Activated naive CD4-positive, alpha-beta T cell treated with anti-CD3 and anti-CD28 coated beads, Interleukin-2, amount 50 U/mL, for 72 hours (primary cell): ENCODE measurements at regions not wholly inside any gene's neighbourhood (a gene's known extent, or its start where the extent isn't known, plus 50 kb on each side); places are given as distances from the start of the nearest gene placed in this dataset.
"Not testable (repeated sequence)": the region's sequence is repeated elsewhere in the genome, so short reads cannot be mapped to it uniquely, and the experiment has no call there.

Experiments
- ATAC-seq, 2 donors: fragments of 150-1000 bp; cut with Tn5 transposase; 2 replicates each; pipeline ENCODE4 v1.10.0; 2021; ENCODE audit warnings: mild to moderate bottlenecking in 2 of 2, moderate library complexity in 2 of 2
- DNase-seq, 2 donors: peaks; one replicate each; pipeline ENCODE4 v3.0.0; 2021 to 2022; ENCODE audit warnings: low spot score in 2 of 2
- H3K27ac Mint-ChIP-seq, 2 donors: one replicate each; pipeline ENCODE4 v1.8.0; 2022; ENCODE audit warnings: mild to moderate bottlenecking in 2 of 2, mixed read lengths in 2 of 2
- H3K36me3 Mint-ChIP-seq, 2 donors: one replicate each; pipeline ENCODE4 v1.8.0; 2022; ENCODE audit warnings: mixed read lengths in 2 of 2
- H3K9me3 Mint-ChIP-seq, 2 donors: one replicate each; pipeline ENCODE4 v1.8.0; 2022; ENCODE audit warnings: mixed read lengths in 2 of 2

- ATAC-seq, DNase-seq, H3K27ac Mint-ChIP-seq, H3K36me3 Mint-ChIP-seq, H3K9me3 Mint-ChIP-seq: not testable (repeated sequence)
These were observed 150.9 kb upstream of the DTNBP1 start for GRCh38 chr6:15813698-15814097.

GRCh38 chr6:15811107-15811506, 148.3 kb upstream of the DTNBP1 start:
- Mint-ChIP-seq H3K36me3 (peaks cover 0 to 5% of the 10 kb centered on the region in 2 donors), H3K27ac (no peak overlapping the region), H3K9me3 (peaks cover 4% of the 10 kb centered on the region in 2 donors)
- ATAC-seq = no peak
- DNase-seq = no peak

- ATAC-seq (no peak), DNase-seq (no peak)
- H3K27ac Mint-ChIP-seq = no peak overlapping the region
- H3K36me3 Mint-ChIP-seq = peaks cover 0 to 5% of the 10 kb centered on the region in 2 donors
- H3K9me3 Mint-ChIP-seq = peaks cover 4% of the 10 kb centered on the region in 2 donors
These were observed 147.8 kb upstream of the DTNBP1 start for GRCh38 chr6:15810618-15811017.

- H3K36me3 Mint-ChIP-seq = peaks cover 0 to 5% of the 10 kb centered on the region in 2 donors
- no peak overlapping the region for H3K27ac Mint-ChIP-seq
- DNase-seq (no peak), ATAC-seq (no peak)
- H3K9me3 Mint-ChIP-seq = peaks cover 4% of the 10 kb centered on the region in 2 donors
These were observed 146.5 kb upstream of the DTNBP1 start for GRCh38 chr6:15809367-15809766.

- Mint-ChIP-seq H3K27ac (no peak overlapping the region), H3K9me3 (peaks cover 2 to 4% of the 10 kb centered on the region in 2 donors), H3K36me3 (peaks cover 0 to 5% of the 10 kb centered on the region in 2 donors)
- ATAC-seq (no peak), DNase-seq (no peak)
These were observed 141.6 kb upstream of the DTNBP1 start for GRCh38 chr6:15804164-15805154.

- DNase-seq = no peak
These were observed 139.6 kb upstream of the DTNBP1 start for GRCh38 chr6:15802466-15802865.

GRCh38 chr6:15801912-15802311, 139.1 kb upstream of the DTNBP1 start:
- H3K9me3 Mint-ChIP-seq = peaks cover 12 to 15% of the 10 kb centered on the region in 2 donors
- no peak for DNase-seq
- H3K27ac Mint-ChIP-seq = no peak overlapping the region
- peaks cover 10 to 12% of the 10 kb centered on the region in 2 donors for H3K36me3 Mint-ChIP-seq
- ATAC-seq = no peak

More at GRCh38 chr6:15802466-15802865, 139.6 kb upstream of the DTNBP1 start:
- H3K27ac Mint-ChIP-seq = no peak overlapping the region
- H3K9me3 Mint-ChIP-seq = peaks cover 6 to 10% of the 10 kb centered on the region in 2 donors
- peaks cover 5 to 7% of the 10 kb centered on the region in 2 donors for H3K36me3 Mint-ChIP-seq
- no peak for ATAC-seq

GRCh38 chr6:15800841-15801617, 138.2 kb upstream of the DTNBP1 start:
- DNase-seq (no peak), ATAC-seq (no peak)

GRCh38 chr6:15798533-15799255, 135.9 kb upstream of the DTNBP1 start:
- ATAC-seq (no peak), DNase-seq (no peak)
- peaks cover 16 to 18% of the 10 kb centered on the region in 2 donors for H3K9me3 Mint-ChIP-seq
- H3K27ac Mint-ChIP-seq = no peak overlapping the region
- peaks cover 14 to 17% of the 10 kb centered on the region in 2 donors for H3K36me3 Mint-ChIP-seq

More at GRCh38 chr6:15800841-15801617, 138.2 kb upstream of the DTNBP1 start:
- Mint-ChIP-seq H3K36me3 (peaks cover 14 to 15% of the 10 kb centered on the region in 2 donors), H3K9me3 (peaks cover 15 to 16% of the 10 kb centered on the region in 2 donors), H3K27ac (no peak overlapping the region)

- H3K9me3 Mint-ChIP-seq = peaks cover 16 to 18% of the 10 kb centered on the region in 2 donors
- H3K36me3 Mint-ChIP-seq = peaks cover 14 to 17% of the 10 kb centered on the region in 2 donors
- no peak for DNase-seq
- H3K27ac Mint-ChIP-seq = no peak overlapping the region
- no peak for ATAC-seq
These were observed 134.0 kb upstream of the DTNBP1 start for GRCh38 chr6:15796844-15797243.

- Mint-ChIP-seq H3K36me3 (peaks cover 14 to 17% of the 10 kb centered on the region in 2 donors), H3K9me3 (peaks cover 16 to 18% of the 10 kb centered on the region in 2 donors), H3K27ac (no peak overlapping the region)
- DNase-seq (no peak), ATAC-seq (no peak)
These were observed 133.4 kb upstream of the DTNBP1 start for GRCh38 chr6:15796130-15796771.

GRCh38 chr6:15793826-15794225, 131.0 kb upstream of the DTNBP1 start:
- no peak for ATAC-seq
- H3K27ac Mint-ChIP-seq = no peak overlapping the region
- peaks cover 14 to 17% of the 10 kb centered on the region in 2 donors for H3K36me3 Mint-ChIP-seq
- DNase-seq = no peak
- peaks cover 16 to 18% of the 10 kb centered on the region in 2 donors for H3K9me3 Mint-ChIP-seq

- peaks cover 15 to 18% of the 10 kb centered on the region in 2 donors for H3K36me3 Mint-ChIP-seq
- ATAC-seq (no peak), DNase-seq (no peak)
- peaks cover 12 to 20% of the 10 kb centered on the region in 2 donors for H3K9me3 Mint-ChIP-seq
- no peak overlapping the region for H3K27ac Mint-ChIP-seq
These were observed 130.5 kb upstream of the DTNBP1 start for GRCh38 chr6:15793288-15793687.

GRCh38 chr6:15792842-15793241, 130.0 kb upstream of the DTNBP1 start:
- peaks cover 8 to 19% of the 10 kb centered on the region in 2 donors for H3K9me3 Mint-ChIP-seq
- no peak for ATAC-seq
- DNase-seq = no peak

GRCh38 chr6:15791448-15792181, 128.8 kb upstream of the DTNBP1 start:
- DNase-seq (no peak), ATAC-seq (no peak)
- peaks cover 6 to 9% of the 10 kb centered on the region in 2 donors for H3K36me3 Mint-ChIP-seq
- H3K27ac Mint-ChIP-seq = no peak overlapping the region
- H3K9me3 Mint-ChIP-seq = peaks cover 0 to 12% of the 10 kb centered on the region in 2 donors

More at GRCh38 chr6:15792842-15793241, 130.0 kb upstream of the DTNBP1 start:
- Mint-ChIP-seq H3K36me3 (peaks cover 14 to 18% of the 10 kb centered on the region in 2 donors), H3K27ac (no peak overlapping the region)
